Stimulated activated naive CD4-positive, alpha-beta T cell (primary cell): ENCODE measurements at regions not wholly inside any gene's neighbourhood (a gene's known extent, or its start where the extent isn't known, plus 50 kb on each side); places are given as distances from the start of the nearest gene placed in this dataset.

Experiments used
- DNase-seq, 6 experiments: peaks; one replicate each; lab custom pipeline; 2025; lab: John Stamatoyannopoulos, UW

DNA sequence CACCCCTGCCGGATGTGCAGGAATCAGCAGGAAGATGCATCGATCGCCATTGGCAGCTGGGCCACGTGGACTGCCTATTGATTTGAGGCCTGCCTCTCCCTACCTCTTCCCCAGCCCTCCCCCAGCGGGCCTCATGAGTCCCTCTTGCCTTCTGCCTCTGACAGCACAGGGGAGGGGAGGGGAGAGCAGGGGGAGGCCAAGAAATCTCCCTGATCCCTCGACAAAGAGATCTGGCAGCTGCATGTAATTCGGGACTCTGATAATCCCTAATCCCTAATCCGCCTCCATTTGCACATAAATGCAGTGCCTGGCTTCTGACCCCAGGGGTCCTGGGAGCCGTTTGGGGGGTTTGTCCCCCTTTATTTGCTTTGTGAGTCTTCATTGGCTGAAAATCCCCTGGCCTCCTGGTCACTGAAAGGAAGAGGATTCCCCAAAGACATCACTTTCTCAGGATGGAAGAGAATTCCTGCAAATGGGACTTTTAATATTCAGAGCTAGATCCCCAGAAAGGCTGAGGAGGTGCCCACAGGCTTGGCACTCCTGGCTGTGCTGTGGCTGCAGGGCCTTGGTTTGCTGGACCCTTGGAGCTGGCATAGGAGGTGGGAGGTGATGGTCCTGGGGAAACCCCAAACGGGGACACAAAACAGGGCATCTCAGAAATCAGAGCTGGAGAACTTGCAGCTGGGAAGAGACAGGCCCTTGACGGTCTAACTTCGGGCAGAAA, 239.4 kb upstream of the POU3F1 start:
- DNase-seq, result no peak

DNA sequence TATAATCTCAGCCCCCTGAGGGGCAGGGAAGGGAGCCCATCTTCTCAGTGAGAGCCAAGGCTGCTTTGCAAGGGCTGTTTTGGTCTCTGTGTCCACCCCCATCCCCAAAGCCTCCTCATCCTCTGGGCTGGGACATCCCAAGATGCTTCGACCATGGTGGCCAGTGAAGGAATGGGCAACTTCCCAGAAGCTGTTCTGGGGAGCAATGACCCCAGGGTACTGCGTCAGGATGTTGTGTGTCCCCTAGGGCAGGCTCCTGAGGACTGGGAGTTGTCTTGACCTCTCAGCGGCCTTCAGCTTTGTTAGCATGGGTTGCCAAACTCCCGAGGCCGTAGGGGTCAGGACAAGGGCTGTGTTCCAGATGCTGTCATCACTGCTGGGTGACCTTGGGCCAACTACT, 238.4 kb upstream of the POU3F1 start:
- no peak for DNase-seq

DNA sequence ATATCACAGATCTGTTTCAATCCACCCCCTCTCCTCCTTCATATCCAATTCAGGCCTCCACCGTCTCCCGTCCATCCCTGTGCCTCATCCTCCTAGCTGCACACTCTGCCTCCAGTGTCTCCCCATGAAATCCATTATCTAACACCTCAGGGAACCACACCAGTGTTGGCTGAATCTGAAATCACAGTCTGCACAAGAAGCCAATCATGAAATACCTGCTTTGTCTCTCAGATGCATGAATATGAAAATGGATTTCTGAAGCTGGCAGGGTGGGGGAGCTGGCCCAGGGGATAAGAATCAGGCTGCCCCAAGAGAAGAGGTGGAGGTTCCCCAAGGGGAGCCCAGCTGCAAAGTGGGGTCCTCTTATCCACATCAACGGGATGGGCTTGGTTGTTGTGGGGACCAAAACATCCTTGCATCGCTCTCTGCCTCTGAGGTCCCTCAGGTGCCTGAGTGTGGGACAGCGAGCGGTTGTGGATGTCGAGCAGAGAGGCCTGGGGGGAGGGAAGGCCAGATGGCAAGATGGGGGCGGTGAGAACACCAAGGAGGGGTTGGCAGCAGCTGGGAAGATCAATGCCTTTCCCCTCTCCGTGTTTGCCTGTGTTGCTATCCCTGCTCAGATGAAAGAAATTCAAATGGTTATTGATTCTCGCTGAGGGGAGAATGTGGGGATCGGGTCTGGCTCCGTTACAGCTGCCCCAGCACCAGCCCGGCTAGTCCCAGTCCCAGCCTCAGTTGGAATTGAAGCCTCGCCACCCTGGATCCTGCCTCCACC, 237.3 kb upstream of the POU3F1 start:
- no peak for DNase-seq

DNA sequence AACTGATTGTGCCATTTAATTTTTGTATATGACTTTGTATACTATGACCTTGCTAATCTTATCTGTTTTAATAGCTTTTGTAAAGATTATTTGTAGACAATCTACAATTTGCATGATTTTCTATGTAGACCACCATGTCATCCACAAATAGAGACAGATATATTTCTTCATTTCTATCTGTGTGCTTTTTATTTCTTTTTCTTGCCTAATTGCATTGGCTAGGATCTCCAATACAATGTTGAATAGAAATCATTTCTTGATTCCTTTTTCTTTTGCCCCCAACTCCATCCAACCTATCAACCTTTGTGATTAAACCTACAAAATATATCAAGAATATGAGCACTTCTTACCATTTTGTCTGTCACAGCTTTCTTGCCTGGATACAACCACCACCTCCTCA, 232.6 kb upstream of the POU3F1 start:
- no peak for DNase-seq

DNA sequence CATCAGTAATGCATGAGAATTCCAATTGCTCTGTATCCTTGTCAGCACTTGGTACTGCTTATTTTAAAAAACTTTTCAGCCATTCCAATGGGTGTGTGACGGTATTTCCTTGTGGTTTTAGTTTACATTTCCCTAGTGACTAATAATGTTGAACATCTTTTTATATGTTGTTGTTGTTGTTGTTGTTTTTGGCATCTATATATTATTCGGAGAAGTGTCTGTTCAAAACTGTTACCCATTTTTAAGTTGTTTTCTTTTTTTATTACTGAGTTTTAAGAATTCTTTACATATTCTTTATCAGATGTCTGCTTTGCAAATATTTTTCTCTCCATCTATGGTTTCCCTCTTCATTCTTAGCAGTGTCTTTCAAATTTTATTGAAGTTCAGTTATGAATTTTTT, 231.1 kb upstream of the POU3F1 start:
- no peak for DNase-seq

DNA sequence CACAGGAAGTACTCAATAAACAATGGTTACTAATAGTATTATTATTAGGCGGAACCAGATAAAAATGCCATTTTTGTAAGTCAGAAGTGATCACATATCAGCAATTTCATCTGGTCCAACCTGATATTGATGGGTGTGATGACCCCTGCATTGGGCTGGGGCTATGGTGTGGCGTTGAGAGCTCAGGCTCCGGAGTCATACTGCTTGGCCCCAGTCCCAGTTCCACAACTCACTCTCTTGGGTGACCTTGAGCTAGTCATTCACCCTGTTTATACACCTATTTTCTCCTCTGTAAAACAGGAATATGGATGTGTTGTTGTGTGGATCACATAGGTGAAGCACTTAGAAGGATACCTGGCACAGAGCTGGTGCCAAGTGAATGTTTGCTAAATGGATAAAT, 229.4 kb upstream of the POU3F1 start:
- no peak for DNase-seq

DNA sequence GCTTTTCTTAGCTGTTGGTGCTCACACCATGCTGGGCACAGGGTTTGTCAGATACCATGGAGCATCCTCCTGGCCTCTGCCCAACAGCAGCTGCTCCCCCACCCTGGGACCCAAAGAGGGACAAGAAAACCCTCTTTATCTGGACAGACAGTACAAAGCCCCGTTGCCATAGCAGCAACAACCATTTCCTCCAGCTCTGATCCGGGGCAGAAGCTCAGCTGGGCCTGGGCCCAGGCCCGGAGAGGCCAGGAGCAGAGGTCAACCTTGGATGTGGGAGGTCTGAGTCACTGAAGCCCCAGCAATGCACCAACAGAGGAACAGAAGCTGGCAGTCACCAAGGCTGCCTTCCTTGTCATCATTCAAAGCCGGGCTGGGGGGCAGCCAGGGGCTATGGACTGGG, 228.4 kb upstream of the POU3F1 start:
- DNase-seq, result no peak

DNA sequence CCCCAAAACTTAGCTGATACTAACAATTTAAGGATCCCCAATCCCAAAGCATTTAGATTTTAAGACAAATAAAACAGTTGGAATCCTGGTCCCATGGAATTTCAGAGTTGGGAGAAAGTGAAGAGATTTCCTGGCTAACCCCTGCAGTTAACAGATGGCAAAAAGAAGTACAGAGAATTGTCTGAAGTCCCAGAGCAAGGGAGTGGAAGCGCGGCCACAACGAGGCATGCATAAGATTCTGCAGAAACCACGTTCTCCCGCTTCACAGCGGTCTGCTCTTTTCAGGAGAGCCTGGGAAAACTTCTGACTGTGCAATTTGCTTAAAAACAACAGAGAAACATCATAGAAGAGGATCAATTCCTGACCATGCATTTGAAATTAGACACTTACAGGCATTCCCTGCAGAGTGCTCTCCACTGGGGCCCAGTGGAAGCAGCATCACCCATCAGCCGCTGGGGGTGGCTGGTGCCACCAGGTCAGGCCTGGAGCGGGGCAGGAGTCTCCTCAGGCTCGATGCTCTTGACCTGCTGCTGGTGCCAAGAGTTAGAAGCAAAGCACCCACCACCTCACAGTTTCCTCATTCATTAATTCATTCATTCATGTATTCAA, 226.7 kb upstream of the POU3F1 start:
- DNase-seq, result no peak

DNA sequence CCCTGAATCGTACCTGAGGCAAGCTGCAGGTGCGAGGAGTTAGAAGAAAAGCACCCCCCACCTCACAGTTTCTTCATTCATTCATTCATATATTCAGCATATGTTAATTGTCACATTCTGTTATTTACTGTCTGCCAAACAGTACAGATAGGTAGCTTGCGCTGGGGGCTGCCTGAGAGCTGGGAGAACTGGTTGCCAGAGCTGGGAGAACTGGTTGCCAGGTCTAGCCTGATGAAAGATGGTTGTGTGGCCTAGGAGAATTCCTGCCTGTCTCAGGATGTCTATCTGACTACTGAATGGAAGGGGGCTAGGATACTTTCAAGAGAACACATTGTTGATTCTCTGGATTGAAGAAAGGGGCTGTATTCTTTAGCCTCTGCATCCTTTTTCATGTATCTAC, 225.9 kb upstream of the POU3F1 start:
- no peak for DNase-seq

DNA sequence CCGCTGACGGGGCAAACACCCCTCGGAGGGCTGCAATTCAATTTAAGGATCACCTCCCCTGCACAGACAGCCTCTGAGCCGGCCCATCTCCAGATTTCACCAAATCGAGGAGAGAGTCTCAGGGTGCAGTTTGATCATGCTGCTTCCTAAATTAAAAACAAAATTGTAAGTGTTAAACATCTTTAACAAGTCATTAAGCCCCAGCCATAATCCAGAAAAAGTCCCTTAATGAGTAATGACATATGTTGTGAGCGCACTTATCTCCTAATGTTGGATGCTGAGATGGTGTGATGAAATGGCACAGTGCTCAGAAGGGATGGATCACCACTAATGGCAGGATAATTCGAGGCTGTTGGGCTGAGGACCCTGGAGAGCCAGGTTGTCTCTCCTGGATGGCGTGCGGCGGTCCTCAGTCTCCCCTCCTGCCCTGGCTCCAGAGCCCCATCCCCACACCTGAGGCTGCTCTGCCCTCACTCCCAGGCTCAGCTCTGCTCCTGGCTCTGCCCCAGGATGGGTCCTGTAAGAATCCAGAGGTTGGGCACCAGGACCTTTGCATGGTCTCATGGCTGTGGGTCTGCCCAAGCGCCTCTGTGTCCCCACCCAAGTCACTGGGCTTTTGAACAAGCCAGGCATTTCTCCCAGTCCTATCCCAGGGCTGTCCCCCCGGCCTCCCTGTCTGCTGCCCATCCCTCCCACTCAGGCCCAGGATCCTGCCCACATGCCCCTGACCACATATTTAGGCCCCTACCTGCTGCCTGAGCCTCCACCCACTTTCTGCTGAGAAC, 224.4 kb upstream of the POU3F1 start:
- no peak for DNase-seq

DNA sequence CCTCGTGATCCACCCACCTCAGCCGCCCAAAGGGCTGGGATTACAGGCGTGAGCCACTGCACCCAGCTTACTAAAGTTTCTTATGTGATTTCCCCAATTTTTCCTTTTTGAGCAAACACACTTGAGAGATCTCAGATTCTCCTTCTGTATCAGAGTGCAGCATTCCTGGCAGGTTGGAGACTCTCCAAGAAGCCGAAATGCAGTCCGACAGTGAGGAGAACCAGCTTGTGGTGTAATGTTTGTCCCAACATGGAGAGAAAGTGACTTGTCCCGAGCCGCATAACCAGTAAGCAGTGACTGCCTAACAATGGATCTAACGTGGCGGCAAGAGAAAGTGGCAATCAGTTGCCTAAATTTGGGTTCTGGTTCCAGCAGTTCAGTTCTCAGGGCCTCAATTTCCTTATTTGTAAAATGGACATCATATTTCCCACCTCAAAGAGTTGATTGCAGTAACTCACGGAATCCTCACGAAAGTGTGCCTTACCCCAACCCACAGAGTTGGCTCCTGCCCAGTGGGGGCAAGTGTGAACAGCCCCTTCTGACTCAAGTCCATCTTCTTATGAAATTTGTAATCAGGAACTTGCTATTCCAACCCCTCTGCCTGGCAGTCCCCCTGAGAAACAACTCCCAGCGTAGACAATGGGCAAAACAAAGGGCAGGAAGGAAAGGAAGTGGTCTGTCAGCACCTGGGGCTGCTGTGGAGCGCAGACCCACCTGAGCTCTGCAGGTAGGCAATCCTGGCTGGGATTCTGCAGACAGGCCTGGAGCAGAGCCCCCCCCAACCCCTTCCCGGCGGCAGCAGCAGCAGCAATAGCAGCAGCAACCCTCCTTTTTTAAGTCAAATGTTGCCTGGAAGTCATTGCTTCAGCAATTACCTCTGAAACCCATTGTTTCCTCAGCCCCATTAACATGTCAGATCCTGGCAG, 223.6 kb upstream of the POU3F1 start:
- DNase-seq, result no peak

DNA sequence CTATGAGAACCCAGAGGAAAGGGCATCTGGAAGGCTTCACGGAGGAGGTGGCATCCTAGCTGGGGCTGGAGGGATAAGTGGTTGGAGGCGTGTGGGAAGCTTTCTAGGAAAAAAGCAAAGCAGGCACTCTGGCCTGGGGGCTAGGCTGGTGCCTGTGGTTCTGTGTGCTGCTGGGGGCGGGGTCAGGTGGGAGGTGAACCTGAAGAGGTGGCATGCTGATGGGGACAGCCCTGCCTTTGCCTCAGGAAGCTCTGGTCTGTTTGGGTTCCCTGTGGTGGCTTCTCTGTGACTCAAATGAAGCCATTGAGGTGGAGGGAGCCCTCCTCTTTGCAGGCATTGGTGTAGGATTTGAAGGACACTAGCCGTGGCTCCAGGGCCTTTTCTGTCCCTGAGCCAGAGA, 221.6 kb upstream of the POU3F1 start:
- DNase-seq, result no peak

DNA sequence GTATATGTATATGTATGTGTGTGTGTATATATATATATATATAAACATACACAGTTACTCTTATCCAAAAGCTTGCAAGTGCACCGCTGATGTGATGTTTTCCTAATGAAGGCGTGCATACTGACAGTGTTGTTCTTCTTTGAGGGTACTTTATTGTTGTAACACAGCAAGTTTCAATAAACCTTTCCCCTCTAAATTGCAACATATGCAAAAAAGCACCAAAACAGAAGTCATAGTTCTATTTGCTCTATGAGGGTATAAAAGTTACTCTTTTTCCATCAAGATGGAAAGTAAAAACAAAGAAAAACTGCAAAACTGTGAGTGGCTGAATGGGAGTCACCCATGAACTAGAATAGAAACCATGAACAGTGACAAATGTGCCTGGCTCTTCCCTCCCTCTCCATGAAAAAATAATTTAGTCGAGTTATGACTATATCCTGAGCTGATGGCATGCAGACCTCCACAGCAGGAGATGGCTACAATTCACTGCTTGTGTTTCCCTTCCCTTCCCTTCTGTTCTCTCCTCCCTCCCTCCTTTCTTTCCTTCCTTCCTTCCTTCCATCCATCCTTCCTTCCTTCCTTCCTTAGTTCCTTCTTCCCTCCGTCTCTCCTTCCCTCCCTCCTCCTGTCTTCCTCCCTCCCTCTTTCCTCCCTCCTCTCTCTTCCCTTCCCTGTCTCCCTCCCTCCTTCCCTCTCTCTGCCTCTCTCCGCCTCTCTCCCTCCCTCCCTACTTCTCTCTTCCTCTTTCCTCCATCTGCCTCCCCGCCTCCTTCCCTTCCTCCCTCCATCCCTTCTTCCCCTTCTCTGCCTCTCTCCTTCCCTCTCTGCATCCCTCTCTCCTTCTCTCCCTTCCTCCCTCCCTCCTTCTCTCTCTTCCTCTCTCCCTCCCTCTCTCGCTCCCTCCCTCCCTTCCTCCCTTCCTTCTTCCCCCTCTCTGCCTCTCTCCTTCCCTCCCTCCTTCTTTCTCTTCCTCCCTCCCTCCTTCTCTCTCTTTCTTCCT, 220.7 kb upstream of the POU3F1 start:
- no peak for DNase-seq

DNA sequence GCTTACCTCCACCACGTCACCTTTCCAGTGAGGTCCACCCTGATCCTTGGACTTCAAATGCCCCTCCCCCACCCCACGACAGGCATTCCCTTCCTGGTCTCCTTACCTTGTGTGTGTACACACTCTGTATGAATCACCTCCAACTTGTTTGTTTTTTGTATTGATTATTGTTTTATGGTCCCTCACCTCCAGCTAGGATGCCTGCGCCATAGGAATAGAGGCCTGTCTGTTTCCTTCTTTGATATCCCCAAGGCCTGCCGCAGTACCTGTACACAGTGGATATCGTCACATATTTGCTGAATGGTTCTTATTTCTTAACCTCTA, 219.6 kb upstream of the POU3F1 start:
- no peak for DNase-seq

DNA sequence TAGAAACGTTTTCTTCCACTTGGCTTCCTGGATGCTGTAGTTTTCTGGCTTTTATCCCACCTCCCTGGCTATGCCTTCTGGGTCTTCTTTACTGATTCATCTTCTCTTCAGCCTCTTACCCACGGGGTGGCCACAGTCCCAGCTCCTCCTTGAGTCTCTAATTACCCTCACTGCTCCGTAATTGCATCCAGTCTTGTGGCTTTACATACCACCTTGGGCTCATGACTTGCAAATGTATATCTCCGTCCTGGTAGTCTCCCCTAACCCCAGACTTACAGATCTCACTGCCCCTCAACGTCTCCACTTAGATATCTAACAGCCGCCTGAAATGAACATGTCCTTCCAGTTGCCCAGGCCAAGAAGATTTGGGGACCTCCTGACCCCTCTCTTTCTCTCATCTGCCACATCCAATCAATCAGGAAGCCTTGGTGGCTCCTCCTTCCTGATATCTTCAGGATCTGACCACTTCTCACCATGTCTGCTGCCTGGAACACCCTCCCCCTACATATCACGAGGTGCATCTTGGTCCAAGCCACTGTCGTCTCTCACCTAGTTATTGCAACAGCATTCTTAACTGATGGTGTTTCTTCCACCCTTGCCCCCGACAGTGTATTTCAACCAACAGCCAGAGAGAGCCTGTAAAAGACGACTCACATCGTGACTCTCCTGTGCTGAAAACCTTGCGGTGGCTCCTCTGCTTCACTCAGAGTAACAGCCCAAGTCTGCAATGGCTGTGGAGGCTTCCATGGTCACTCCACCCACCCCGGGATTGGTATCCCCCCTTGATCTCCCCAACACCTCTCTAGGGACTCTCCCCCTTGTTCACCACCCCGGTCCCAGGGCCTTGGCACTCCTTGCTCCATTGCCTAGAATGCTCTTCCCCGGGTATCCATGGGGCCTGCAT, 219.0 kb upstream of the POU3F1 start:
- DNase-seq, result no peak

DNA sequence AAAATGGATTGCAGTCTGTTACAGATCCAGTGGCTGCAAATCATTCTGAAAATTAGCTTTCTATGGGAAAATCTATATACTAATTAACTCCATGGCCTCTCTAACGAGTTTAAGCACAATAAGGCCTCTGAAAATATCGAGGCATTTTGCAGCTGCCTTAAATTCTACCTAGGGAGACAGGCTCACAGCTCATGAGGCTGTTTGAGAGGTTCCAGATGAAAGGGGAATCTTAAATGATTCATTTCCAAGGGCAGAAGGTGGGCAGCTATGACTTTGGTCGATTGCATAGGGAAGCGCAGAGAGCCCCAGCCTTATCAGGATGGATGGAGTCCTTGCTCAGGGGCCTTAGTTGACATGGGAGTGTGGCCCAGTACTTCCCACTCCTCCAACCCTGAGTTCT, 216.8 kb upstream of the POU3F1 start:
- no peak for DNase-seq

DNA sequence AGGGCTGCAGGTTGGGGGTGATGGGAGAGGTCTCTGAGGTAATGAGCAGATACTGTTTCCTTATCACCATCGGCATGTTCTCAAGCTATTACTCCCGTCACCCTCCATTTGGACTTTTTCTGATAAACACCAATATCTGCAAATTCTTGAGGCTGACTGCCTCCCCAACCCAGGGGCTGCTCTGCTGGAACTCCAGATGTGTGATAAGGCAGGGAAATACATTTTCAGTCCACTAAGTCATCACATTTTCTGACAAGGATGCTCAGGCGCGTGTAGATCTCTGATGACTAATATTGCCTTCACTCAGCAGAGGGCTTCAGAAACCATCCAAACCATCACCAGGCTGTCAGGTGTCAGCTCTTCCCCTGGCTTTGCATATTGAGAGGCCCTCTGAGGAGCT, 215.0 kb upstream of the POU3F1 start:
- DNase-seq, result no peak

DNA sequence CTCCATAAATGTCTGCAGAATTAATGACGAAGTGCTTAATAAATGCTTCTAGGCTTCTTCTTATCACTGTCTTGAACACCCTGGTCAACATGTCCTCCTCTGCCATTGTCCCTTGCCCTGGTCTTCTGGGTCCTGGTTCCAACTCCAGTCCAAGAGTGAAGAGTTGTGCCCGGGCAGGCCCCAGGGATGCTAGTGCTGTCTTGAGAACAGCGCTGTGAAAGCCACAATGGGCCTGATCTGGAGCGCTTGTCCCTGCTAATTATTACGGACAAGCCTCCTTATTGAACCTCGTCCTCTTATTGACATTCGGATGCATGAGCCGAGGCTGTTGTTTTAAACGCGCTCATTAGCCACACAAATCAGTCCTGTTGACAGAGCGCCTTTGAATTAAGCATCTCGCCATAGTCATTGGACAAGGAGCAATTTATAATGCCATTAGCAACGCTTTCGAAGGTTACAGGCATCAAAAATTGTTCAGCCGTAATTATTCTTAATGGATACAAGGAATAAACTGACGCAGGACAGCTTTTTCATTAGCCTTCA, 211.6 kb upstream of the POU3F1 start:
- DNase-seq, result no peak

DNA sequence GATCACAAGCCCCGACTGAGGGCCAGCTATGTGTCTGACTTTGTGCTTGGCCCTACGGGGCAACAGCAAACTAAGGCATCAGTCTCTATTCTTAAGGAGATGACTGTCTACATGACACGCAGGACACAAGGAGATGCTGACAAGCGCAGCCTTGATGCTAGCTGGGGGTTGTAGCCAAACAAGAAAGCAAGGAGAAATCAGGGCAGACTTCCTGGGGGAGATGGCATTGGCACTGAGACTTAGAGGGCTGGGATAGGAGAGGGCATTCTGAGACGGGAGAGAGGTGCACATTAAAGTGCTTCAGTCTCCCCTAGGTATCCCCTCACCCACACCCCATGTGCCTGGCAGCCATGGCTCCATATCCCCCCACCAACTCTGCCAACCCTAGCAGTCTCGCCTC, 210.8 kb upstream of the POU3F1 start:
- DNase-seq, result no peak
